SHP77 (cell line): ENCODE measurements at regions not wholly inside any gene's neighbourhood (a gene's known extent, or its start where the extent isn't known, plus 50 kb on each side); places are given as distances from the start of the nearest gene placed in this dataset.

ENCODE experiments used
- DNase-seq, 2 experiments: peaks; one replicate each; lab custom pipeline; 2025; lab: John Stamatoyannopoulos, UW

DNA sequence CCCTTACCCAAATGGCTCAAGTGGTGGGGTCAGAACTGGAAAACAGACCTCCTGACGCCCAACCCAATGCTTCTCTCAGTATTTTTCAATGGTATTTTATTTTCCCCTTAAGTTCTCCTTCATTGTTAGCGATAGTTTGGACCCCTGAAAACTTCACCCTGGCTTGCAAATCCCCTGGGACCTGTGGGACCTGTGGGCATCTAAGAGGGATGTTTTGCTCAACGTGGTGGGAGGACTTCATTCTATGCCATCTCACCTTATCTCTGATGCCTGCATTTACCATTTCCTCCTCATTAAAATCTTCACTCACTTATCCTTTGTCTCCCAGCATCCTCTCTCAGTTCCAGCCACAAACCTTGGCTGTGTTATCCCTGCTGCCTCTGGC, 59.4 kb upstream of the GZMB start:
- no peak for DNase-seq

- DNase-seq, result no peak
Measured at GRCh38 chr14:24692382-24693352, 58.7 kb upstream of the GZMB start.

DNA sequence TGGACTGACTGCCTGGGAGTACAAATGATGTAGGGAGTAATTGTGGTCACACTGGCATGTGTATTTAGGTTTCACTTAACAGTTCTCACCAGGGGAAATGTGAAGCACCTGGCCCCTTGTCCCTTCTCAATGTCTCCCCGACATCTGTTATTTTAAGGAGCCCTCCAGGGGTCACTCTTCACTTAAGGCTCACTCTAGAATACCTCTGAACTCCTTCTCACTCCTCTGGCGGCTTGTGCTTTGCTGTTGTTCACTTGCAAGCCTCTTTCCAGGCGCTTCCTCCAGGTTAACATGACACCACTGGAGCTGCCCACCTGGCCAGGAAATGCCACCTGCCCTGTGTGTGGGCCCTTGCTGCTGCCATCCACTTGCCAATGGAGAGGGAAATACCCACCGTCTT, 56.5 kb upstream of the GZMB start:
- DNase-seq, result peak in 1 of 2 experiments; percentile 2

GRCh38 chr14:24688030-24688658, 54.2 kb upstream of the GZMB start:
- DNase-seq, result no peak
